ENCODE measurements at regions not wholly inside any gene's neighbourhood (a gene's known extent, or its start where the extent isn't known, plus 50 kb on each side); places are given as distances from the start of the nearest gene placed in this dataset.

GRCh38 chr4:29521281-29521680 is 1198.9 kb upstream of the PCDH7 start:
- Histone ChIP-seq H2AFZ (ENCODE audit: low read length) (no peak overlapping the region), H3K27ac (ENCODE audit: extremely low read length, insufficient read depth, low read length) (no peak overlapping the region), H3K36me3 (replicated peaks in 1 of 2; ENCODE audit: control insufficient read depth in 1 of 2, insufficient read depth in 2 of 2, low read length in 2 of 2) (no peaks in the 10 kb centered on the region), H3K4me3 (replicated peaks in 1 of 3; ENCODE audit: insufficient read depth in 1 of 3, low read depth in 2 of 3, low read length in 3 of 3) (no peak overlapping the region), H4K20me1 (ENCODE audit: insufficient read depth, low read length) (no peaks in the 10 kb centered on the region), H3K27me3 (ENCODE audit: control insufficient read depth in 1 of 2, insufficient read depth in 2 of 2, low read length in 2 of 2) (no peaks in the 10 kb centered on the region), H3K9me3 (ENCODE audit: low read length) (peaks cover 69% of the 10 kb centered on the region), H3K4me1 (ENCODE audit: insufficient read depth, low read length) (no peaks in the 10 kb centered on the region), H3K79me2 (ENCODE audit: insufficient read depth, low read length) (no peaks in the 10 kb centered on the region), H3K9ac (ENCODE audit: insufficient read depth, low read depth, low read length) (no peak overlapping the region), H3K4me2 (ENCODE audit: low read depth, low read length) (no peak overlapping the region)
- ATAC-seq = no peak
- 0% methylated on average over 1 of the region's 1 CpG for WGBS (ENCODE audit: low lambda C conversion rate)
- in situ Hi-C loops (cut with HindIII; ENCODE audit: extremely low pct_ligation_motif_present, low pct_unique_long_range_greater_than_20kb) = no loop called here
- intact Hi-C loops (cut with micrococcal nuclease; ENCODE audit: unreplicated experiment) = no loop called here
- BruUV-seq (replicated peaks) = no TSS peak
- POLR2A ChIA-PET = no interaction called here
- DNase-seq (ENCODE audit: low spot score) = no peak
- CTCF ChIA-PET (ENCODE audit: low intra/inter-chr PET ratio, low total read pairs) = no interaction called here
- no peak for FAIRE-seq
- TF ChIP-seq CERS6 (CRISPR knock-in tag; IDR thresholded peaks at IDR 0.05) (no peak), SALL2 (CRISPR knock-in tag; IDR thresholded peaks at IDR 0.05) (no peak), IKZF4 (CRISPR knock-in tag; IDR thresholded peaks at IDR 0.05; ENCODE audit: borderline replicate concordance, low read depth, not compliant biosample characterization) (no peak), ZNF33B (CRISPR knock-in tag; IDR thresholded peaks at IDR 0.05) (no peak), ZNF629 (CRISPR knock-in tag; conservative IDR thresholded peaks at IDR 0.05) (no peak), ETV5 (CRISPR knock-in tag; IDR thresholded peaks at IDR 0.05; ENCODE audit: borderline replicate concordance) (no peak), ZNF296 (CRISPR knock-in tag; conservative IDR thresholded peaks at IDR 0.05) (no peak), ZNF496 (CRISPR knock-in tag; IDR thresholded peaks at IDR 0.05; ENCODE audit: insufficient replicate concordance) (no peak), ERF (CRISPR knock-in tag; IDR thresholded peaks at IDR 0.05) (no peak), ZNF552 (CRISPR knock-in tag; IDR thresholded peaks at IDR 0.05; ENCODE audit: borderline replicate concordance) (no peak), EEA1 (CRISPR knock-in tag; IDR thresholded peaks at IDR 0.05; ENCODE audit: borderline replicate concordance) (no peak), ZNF770 (CRISPR knock-in tag; IDR thresholded peaks at IDR 0.05) (no peak), ZNF605 (CRISPR knock-in tag; IDR thresholded peaks at IDR 0.05) (no peak), LBX2 (CRISPR knock-in tag; IDR thresholded peaks at IDR 0.05; ENCODE audit: borderline replicate concordance) (no peak), ZNF225 (CRISPR knock-in tag; IDR thresholded peaks at IDR 0.05) (no peak), SMAD9 (CRISPR knock-in tag; IDR thresholded peaks at IDR 0.05) (no peak)
